GM23248 (cell line): ENCODE measurements at regions not wholly inside any gene's neighbourhood (a gene's known extent, or its start where the extent isn't known, plus 50 kb on each side); places are given as distances from the start of the nearest gene placed in this dataset.

Experiments used
- DNase-seq: peaks from one replicate; pipeline ENCODE4 v3.0.0-alpha.2; 2015
- H2AFZ ChIP-seq: fragments of 200-600 bp; sonication (generic); 2 replicates; pipeline ENCODE4 v1.6.1; 2016; ENCODE audit warnings: antibody characterized with exemption
- H3F3A ChIP-seq: fragments of 200-600 bp; sonication (generic); 2 replicates; pipeline ENCODE4 v1.6.1; 2016; ENCODE audit warnings: mild to moderate bottlenecking, antibody characterized with exemption, mixed run types; ENCODE audit not compliant: insufficient read depth
- H3K27ac ChIP-seq: fragments of 200-600 bp; sonication (generic); 2 replicates; pipeline ENCODE4 v1.5.1; 2016; ENCODE audit warnings: mild to moderate bottlenecking
- H3K27me3 ChIP-seq: fragments of 200-600 bp; sonication (generic); replicated peaks from 2 replicates; pipeline ENCODE4 v1.6.1; 2016; ENCODE audit warnings: mild to moderate bottlenecking; ENCODE audit not compliant: insufficient read depth
- H3K36me3 ChIP-seq: fragments of 200-600 bp; sonication (generic); 2 replicates; pipeline ENCODE4 v1.6.1; 2016; ENCODE audit warnings: low read depth, mild to moderate bottlenecking
- H3K4me1 ChIP-seq: fragments of 200-600 bp; sonication (generic); 2 replicates; pipeline ENCODE4 v1.6.1; 2016; ENCODE audit warnings: mild to moderate bottlenecking; ENCODE audit not compliant: insufficient read depth
- H3K4me2 ChIP-seq: fragments of 200-600 bp; sonication (generic); one replicate; pipeline ENCODE4 v1.6.1; 2016; ENCODE audit warnings: mild to moderate bottlenecking; ENCODE audit not compliant: unreplicated experiment
- H3K4me3 ChIP-seq: fragments of 200-600 bp; sonication (generic); 2 replicates; pipeline ENCODE4 v1.5.1; 2016; ENCODE audit warnings: mild to moderate bottlenecking
- H3K79me2 ChIP-seq: fragments of 200-600 bp; sonication (generic); 2 replicates; pipeline ENCODE4 v1.6.1; 2016; ENCODE audit warnings: mild to moderate bottlenecking; ENCODE audit not compliant: insufficient read depth
- H3K9ac ChIP-seq: fragments of 200-600 bp; sonication (generic); 2 replicates; pipeline ENCODE4 v1.6.1; 2016; ENCODE audit warnings: mild to moderate bottlenecking
- H3K9me2 ChIP-seq: fragments of 200-600 bp; sonication (generic); 2 replicates; pipeline ENCODE4 v1.6.1; 2016; ENCODE audit warnings: mixed run types, mild to moderate bottlenecking, moderate library complexity; ENCODE audit not compliant: insufficient read depth
- H3K9me3 ChIP-seq: fragments of 200-600 bp; sonication (generic); one replicate; pipeline ENCODE4 v1.6.1; 2017; ENCODE audit warnings: low read depth
- H4K20me1 ChIP-seq: fragments of 200-600 bp; sonication (generic); 2 replicates; pipeline ENCODE4 v1.6.0; 2016; ENCODE audit not compliant: insufficient read depth
- EZH2 ChIP-seq: fragments of 200-600 bp; sonication (generic); IDR thresholded peaks from 2 replicates; pipeline ENCODE4 v1.6.1; 2018; ENCODE audit warnings: antibody characterized with exemption, mild to moderate bottlenecking; ENCODE audit not compliant: insufficient read depth, poor library complexity, severe bottlenecking
- EZH2phosphoT487 ChIP-seq: fragments of 200-600 bp; sonication (generic); IDR thresholded peaks from 2 replicates; pipeline ENCODE4 v1.6.1; 2018; ENCODE audit warnings: antibody characterized with exemption, moderate library complexity, mild to moderate bottlenecking, low read depth; ENCODE audit not compliant: insufficient read depth
- WGBS, 2 experiments: methylation state at CpG; one replicate each; pipeline ENCODE4 v1.1.6; 2015 to 2017; ENCODE audit warnings: low lambda C conversion rate in 2 of 2, low coverage in 1 of 2; ENCODE audit errors: missing lambda C conversion rate in 2 of 2; 5-methylcytosine and 5-hydroxymethylcytosine counted together
- in situ Hi-C: fragments of 300-500 bp; cut with MboI; formaldehyde crosslinking; loops from 2 replicates; pipeline ENCODE4 v1.15.0; 2020

- no peak for TF ChIP-seq EZH2
- TF ChIP-seq EZH2phosphoT487, result no peak
- H2AFZ ChIP-seq, result no peak overlapping the region
- H3K9me2 ChIP-seq, result no peaks in the 10 kb centered on the region
- DNase-seq, result no peak
- H3K9me3 ChIP-seq, result no peaks in the 10 kb centered on the region
- H3K4me1 ChIP-seq, result no peaks in the 10 kb centered on the region
- H3K4me2 ChIP-seq, result no peak overlapping the region
- H4K20me1 ChIP-seq, result no peaks in the 10 kb centered on the region
- no peaks in the 10 kb centered on the region for H3K36me3 ChIP-seq
- in situ Hi-C loops, result no loop called here
- H3K79me2 ChIP-seq, result no peaks in the 10 kb centered on the region
- no peak overlapping the region for H3K27ac ChIP-seq
- no peak overlapping the region for H3K4me3 ChIP-seq
- no peaks in the 10 kb centered on the region for H3F3A ChIP-seq
- no peak overlapping the region for H3K9ac ChIP-seq
- no peaks in the 10 kb centered on the region for H3K27me3 ChIP-seq
Measured at GRCh38 chr18:51639541-51639940, 442.1 kb upstream of the MEX3C start.

- no peak overlapping the region for H2AFZ ChIP-seq
- no peak overlapping the region for H3K4me2 ChIP-seq
- no peaks in the 10 kb centered on the region for H3K9me3 ChIP-seq
- H3K9me2 ChIP-seq, result no peaks in the 10 kb centered on the region
- H3K27me3 ChIP-seq, result no peaks in the 10 kb centered on the region
- TF ChIP-seq EZH2 (no peak), EZH2phosphoT487 (no peak)
- no peaks in the 10 kb centered on the region for H3K79me2 ChIP-seq
- DNase-seq, result no peak
- WGBS, 2 experiments, result 16% methylated on average over 2 of the region's 2 CpGs
- H3K9ac ChIP-seq, result no peak overlapping the region
- no peak overlapping the region for H3K4me3 ChIP-seq
- no peaks in the 10 kb centered on the region for H3K4me1 ChIP-seq
- in situ Hi-C loops, result no loop called here
- H3K36me3 ChIP-seq, result no peaks in the 10 kb centered on the region
- H3F3A ChIP-seq, result no peaks in the 10 kb centered on the region
- no peak overlapping the region for H3K27ac ChIP-seq
- no peaks in the 10 kb centered on the region for H4K20me1 ChIP-seq
Measured at GRCh38 chr18:51643483-51643882, 446.0 kb upstream of the MEX3C start.

- Histone ChIP-seq H4K20me1 (no peaks in the 10 kb centered on the region), H3K27ac (no peak overlapping the region), H3K9me2 (no peaks in the 10 kb centered on the region), H3K36me3 (no peaks in the 10 kb centered on the region), H3K79me2 (no peaks in the 10 kb centered on the region), H3K4me1 (no peaks in the 10 kb centered on the region), H3K4me2 (no peak overlapping the region), H3K27me3 (no peaks in the 10 kb centered on the region), H3K9ac (no peak overlapping the region), H3K4me3 (no peak overlapping the region), H3K9me3 (no peaks in the 10 kb centered on the region), H3F3A (no peaks in the 10 kb centered on the region), H2AFZ (no peak overlapping the region)
- no peak for DNase-seq
- TF ChIP-seq EZH2, result no peak
- TF ChIP-seq EZH2phosphoT487, result no peak
- in situ Hi-C loops, result no loop called here
Measured at GRCh38 chr18:51645607-51646006, 448.1 kb upstream of the MEX3C start.

GRCh38 chr18:51647346-51647745 lies 449.9 kb upstream of the MEX3C start:
- Histone ChIP-seq H3F3A (no peaks in the 10 kb centered on the region), H3K4me1 (no peaks in the 10 kb centered on the region), H2AFZ (no peak overlapping the region), H3K9me2 (no peaks in the 10 kb centered on the region), H3K36me3 (no peaks in the 10 kb centered on the region), H3K4me2 (no peak overlapping the region), H3K4me3 (no peak overlapping the region), H3K9me3 (no peaks in the 10 kb centered on the region), H4K20me1 (no peaks in the 10 kb centered on the region), H3K27ac (no peak overlapping the region), H3K9ac (no peak overlapping the region), H3K79me2 (no peaks in the 10 kb centered on the region), H3K27me3 (no peaks in the 10 kb centered on the region)
- no peak for TF ChIP-seq EZH2
- TF ChIP-seq EZH2phosphoT487, result no peak
- WGBS, 2 experiments, result 38 to 41% methylated on average over 1 of the region's 1 CpG
- no peak for DNase-seq
- in situ Hi-C loops, result no loop called here

GRCh38 chr18:51647942-51648341 lies 450.5 kb upstream of the MEX3C start:
- H3F3A ChIP-seq, result no peaks in the 10 kb centered on the region
- no peak for TF ChIP-seq EZH2
- DNase-seq, result no peak
- H4K20me1 ChIP-seq, result no peaks in the 10 kb centered on the region
- no peaks in the 10 kb centered on the region for H3K27me3 ChIP-seq
- no peak overlapping the region for H3K27ac ChIP-seq
- no peak overlapping the region for H3K4me2 ChIP-seq
- H3K9me2 ChIP-seq, result no peaks in the 10 kb centered on the region
- H3K79me2 ChIP-seq, result no peaks in the 10 kb centered on the region
- H3K4me3 ChIP-seq, result no peak overlapping the region
- in situ Hi-C loops, result no loop called here
- no peak overlapping the region for H3K9ac ChIP-seq
- H3K9me3 ChIP-seq, result no peaks in the 10 kb centered on the region
- 8 to 9% methylated on average over 2 of the region's 2 CpGs for WGBS, 2 experiments
- no peaks in the 10 kb centered on the region for H3K4me1 ChIP-seq
- H3K36me3 ChIP-seq, result no peaks in the 10 kb centered on the region
- no peak overlapping the region for H2AFZ ChIP-seq
